Trophoblast cell (in vitro differentiated cells and primary cell): ENCODE measurements at regions not wholly inside any gene's neighbourhood (a gene's known extent, or its start where the extent isn't known, plus 50 kb on each side); places are given as distances from the start of the nearest gene placed in this dataset.

Experiments used
- DNase-seq, 2 donors: peaks; one replicate each; pipeline ENCODE4 v3.0.0-alpha.2; 2016
- H2AFZ ChIP-seq: 2 replicates; pipeline ENCODE4 v1.6.1; 2013; ENCODE audit warnings: low read length, moderate library complexity, mild to moderate bottlenecking; ENCODE audit not compliant: insufficient read depth, poor library complexity
- H2AK5ac ChIP-seq: 2 replicates; pipeline ENCODE4 v1.6.1; 2013; ENCODE audit warnings: mild to moderate bottlenecking, low read length
- H2BK120ac ChIP-seq: 2 replicates; pipeline ENCODE4 v1.6.1; 2013; ENCODE audit warnings: low read length, mild to moderate bottlenecking, moderate library complexity; ENCODE audit not compliant: insufficient read depth, poor library complexity
- H2BK12ac ChIP-seq: 2 replicates; pipeline ENCODE4 v1.6.1; 2013; ENCODE audit warnings: mild to moderate bottlenecking, low read length, moderate library complexity
- H2BK5ac ChIP-seq: 2 replicates; pipeline ENCODE4 v1.6.1; 2013; ENCODE audit warnings: low read length, low read depth, moderate library complexity, mild to moderate bottlenecking; ENCODE audit not compliant: poor library complexity
- H3K14ac ChIP-seq: 2 replicates; pipeline ENCODE4 v1.6.1; 2013; ENCODE audit warnings: mild to moderate bottlenecking, low read length
- H3K18ac ChIP-seq: 2 replicates; pipeline ENCODE4 v1.6.1; 2013; ENCODE audit warnings: mild to moderate bottlenecking, low read length
- H3K23ac ChIP-seq: 2 replicates; pipeline ENCODE4 v1.6.1; 2013; ENCODE audit warnings: low read length
- H3K27ac ChIP-seq: 2 replicates; pipeline ENCODE4 v1.5.1; 2013; ENCODE audit warnings: low read depth, mild to moderate bottlenecking, inconsistent platforms, low read length, moderate library complexity
- H3K27me3 ChIP-seq: 2 replicates; pipeline ENCODE4 v1.6.1; 2013; ENCODE audit warnings: inconsistent platforms, mild to moderate bottlenecking, low read length, moderate library complexity; ENCODE audit not compliant: insufficient read depth
- H3K36me3 ChIP-seq, 2 experiments: 1 replicate in 1 of 2; 2 replicates in 1 of 2; pipeline ENCODE4 v1.6.1; 2013; ENCODE audit warnings: low read length in 2 of 2, mild to moderate bottlenecking in 2 of 2, moderate library complexity in 1 of 2; ENCODE audit not compliant: insufficient read depth in 2 of 2, control insufficient read depth in 1 of 2
- H3K4ac ChIP-seq: 2 replicates; pipeline ENCODE4 v1.6.1; 2013; ENCODE audit warnings: low read depth, mild to moderate bottlenecking, low read length, moderate library complexity
- H3K4me1 ChIP-seq, 2 experiments: 1 replicate in 1 of 2; 2 replicates in 1 of 2; pipeline ENCODE4 v1.6.1; 2013; ENCODE audit warnings: low read length in 2 of 2, mild to moderate bottlenecking in 2 of 2, moderate library complexity in 1 of 2; ENCODE audit not compliant: insufficient read depth in 2 of 2, control insufficient read depth in 1 of 2
- H3K4me2 ChIP-seq: 2 replicates; pipeline ENCODE4 v1.6.1; 2013; ENCODE audit warnings: inconsistent platforms, mild to moderate bottlenecking, low read length, moderate library complexity
- H3K4me3 ChIP-seq: 2 replicates; pipeline ENCODE4 v1.5.1; 2013; ENCODE audit warnings: mild to moderate bottlenecking, low read depth, low read length, inconsistent platforms
- H3K79me1 ChIP-seq: one replicate; pipeline ENCODE4 v1.6.1; 2013; ENCODE audit warnings: low read length
- H3K79me2 ChIP-seq: 2 replicates; pipeline ENCODE4 v1.6.1; 2013; ENCODE audit warnings: low read length, mild to moderate bottlenecking; ENCODE audit not compliant: control insufficient read depth, insufficient read depth, poor library complexity
- H3K9ac ChIP-seq: 2 replicates; pipeline ENCODE4 v1.6.1; 2013; ENCODE audit warnings: mild to moderate bottlenecking, low read length
- H3K9me3 ChIP-seq: 2 replicates; pipeline ENCODE4 v1.6.1; 2013; ENCODE audit warnings: low read depth, mild to moderate bottlenecking, control low read depth, inconsistent platforms, low read length; ENCODE audit not compliant: insufficient read depth
- H4K12ac ChIP-seq: 2 replicates; pipeline ENCODE4 v1.6.1; 2013; ENCODE audit warnings: low read depth, mild to moderate bottlenecking, low read length, moderate library complexity
- H4K8ac ChIP-seq: 2 replicates; pipeline ENCODE4 v1.6.1; 2013; ENCODE audit warnings: low read depth, mild to moderate bottlenecking, low read length, moderate library complexity
- H4K91ac ChIP-seq: one replicate; pipeline ENCODE4 v1.6.1; 2013; ENCODE audit warnings: low read depth, mild to moderate bottlenecking, low read length, moderate library complexity
- WGBS: extraction: QIAGEN DNeasy Blood & Tissue Kit; methylation state at CpG from one replicate; pipeline ENCODE4 v1.1.7; 2013; ENCODE audit warnings: missing lambda C conversion rate; ENCODE audit not compliant: insufficient read length, insufficient coverage; ENCODE audit errors: extremely low coverage; 5-methylcytosine and 5-hydroxymethylcytosine counted together

- H2AK5ac ChIP-seq = no peak overlapping the region
- H3K79me1 ChIP-seq = no peaks in the 10 kb centered on the region
- H3K4me2 ChIP-seq = no peak overlapping the region
- H3K9ac ChIP-seq = no peak overlapping the region
- H3K4me1 ChIP-seq = no peaks in the 10 kb centered on the region
- peaks cover 13% of the 10 kb centered on the region for H3K9me3 ChIP-seq
- H3K14ac ChIP-seq = no peak overlapping the region
- H4K12ac ChIP-seq = no peak overlapping the region
- H4K91ac ChIP-seq = no peak overlapping the region
- no peaks in the 10 kb centered on the region for H3K27me3 ChIP-seq
- no peak for DNase-seq
- H2BK5ac ChIP-seq = no peak overlapping the region
- no peak overlapping the region for H2BK12ac ChIP-seq
- WGBS = no CpG with 5 or more reads among the region's 10 CpGs
- no peak overlapping the region for H3K4me3 ChIP-seq
- H2AFZ ChIP-seq = no peak overlapping the region
- H4K8ac ChIP-seq = no peak overlapping the region
- no peak overlapping the region for H3K23ac ChIP-seq
- no peak overlapping the region for H2BK120ac ChIP-seq
- no peak overlapping the region for H3K27ac ChIP-seq
- no peaks in the 10 kb centered on the region for H3K79me2 ChIP-seq
- no peak overlapping the region for H3K4ac ChIP-seq
- no peaks in the 10 kb centered on the region for H3K36me3 ChIP-seq
- no peak overlapping the region for H3K18ac ChIP-seq
Observed at GRCh38 chr22:48599346-48599745, 1228.3 kb downstream of the BRD1 start.

GRCh38 chr22:48596111-48596850 lies 1231.4 kb downstream of the BRD1 start:
- Histone ChIP-seq H2AK5ac (no peak overlapping the region), H3K4me3 (no peak overlapping the region), H2BK5ac (no peak overlapping the region), H3K27me3 (no peaks in the 10 kb centered on the region), H3K4me1 (no peaks in the 10 kb centered on the region), H2AFZ (no peak overlapping the region), H2BK12ac (no peak overlapping the region), H2BK120ac (no peak overlapping the region), H3K23ac (no peak overlapping the region), H3K14ac (no peak overlapping the region), H3K18ac (no peak overlapping the region), H3K79me1 (no peaks in the 10 kb centered on the region), H4K8ac (no peak overlapping the region), H3K27ac (no peak overlapping the region), H3K9ac (no peak overlapping the region), H3K4me2 (no peak overlapping the region), H4K12ac (no peak overlapping the region), H3K4ac (no peak overlapping the region), H3K9me3 (peaks cover 10% of the 10 kb centered on the region), H3K79me2 (no peaks in the 10 kb centered on the region), H4K91ac (no peak overlapping the region), H3K36me3 (no peaks in the 10 kb centered on the region)
- WGBS = no CpG with 5 or more reads among the region's 24 CpGs
- no peak for DNase-seq

- Histone ChIP-seq H3K9me3 (peaks cover 10% of the 10 kb centered on the region), H2BK120ac (no peak overlapping the region), H3K4me3 (no peak overlapping the region), H4K91ac (no peak overlapping the region), H3K79me2 (no peaks in the 10 kb centered on the region), H3K23ac (no peak overlapping the region), H2AFZ (no peak overlapping the region), H2BK5ac (no peak overlapping the region), H2AK5ac (no peak overlapping the region), H3K4me1 (no peaks in the 10 kb centered on the region), H3K79me1 (no peaks in the 10 kb centered on the region), H3K27ac (no peak overlapping the region), H3K18ac (no peak overlapping the region), H3K4me2 (no peak overlapping the region), H3K36me3 (no peaks in the 10 kb centered on the region), H3K27me3 (no peaks in the 10 kb centered on the region), H3K9ac (no peak overlapping the region), H2BK12ac (no peak overlapping the region), H3K4ac (no peak overlapping the region), H4K12ac (no peak overlapping the region), H3K14ac (no peak overlapping the region), H4K8ac (no peak overlapping the region)
- DNase-seq = no peak
- no CpG with 5 or more reads among the region's 10 CpGs for WGBS
Observed at GRCh38 chr22:48595511-48595905, 1232.2 kb downstream of the BRD1 start.

GRCh38 chr22:48594757-48595510 lies 1232.7 kb downstream of the BRD1 start:
- Histone ChIP-seq H3K14ac (no peak overlapping the region), H3K9me3 (peaks cover 10% of the 10 kb centered on the region), H4K12ac (no peak overlapping the region)

More at GRCh38 chr22:48594757-48595510, 1232.7 kb downstream of the BRD1 start:
- WGBS = no CpG with 5 or more reads among the region's 19 CpGs
- Histone ChIP-seq H3K4me2 (no peak overlapping the region), H3K79me1 (no peaks in the 10 kb centered on the region), H3K27me3 (no peaks in the 10 kb centered on the region), H3K4me1 (no peaks in the 10 kb centered on the region), H3K4ac (no peak overlapping the region), H2BK120ac (no peak overlapping the region), H2AK5ac (no peak overlapping the region), H3K36me3 (no peaks in the 10 kb centered on the region), H2AFZ (no peak overlapping the region), H3K9ac (no peak overlapping the region), H3K79me2 (no peaks in the 10 kb centered on the region), H4K8ac (no peak overlapping the region), H3K18ac (no peak overlapping the region), H2BK5ac (no peak overlapping the region), H4K91ac (no peak overlapping the region), H2BK12ac (no peak overlapping the region), H3K23ac (no peak overlapping the region), H3K4me3 (no peak overlapping the region), H3K27ac (no peak overlapping the region)
- no peak for DNase-seq
